Kidney epithelial cell (primary cell): ENCODE measurements at regions not wholly inside any gene's neighbourhood (a gene's known extent, or its start where the extent isn't known, plus 50 kb on each side); places are given as distances from the start of the nearest gene placed in this dataset.
"Not testable (repeated sequence)": the region's sequence is repeated elsewhere in the genome, so short reads cannot be mapped to it uniquely, and the experiment has no call there.

Experiments used
- DNase-seq: peaks from one replicate; pipeline ENCODE4 v3.0.0-alpha.2; 2010; ENCODE audit warnings: low read depth
- H3K27me3 ChIP-seq: 2 replicates; pipeline ENCODE4 v1.6.0; 2011; ENCODE audit warnings: low read length; ENCODE audit not compliant: control insufficient read depth, insufficient read depth
- H3K36me3 ChIP-seq: 2 replicates; pipeline ENCODE4 v1.5.1; 2011; ENCODE audit warnings: low read length; ENCODE audit not compliant: control insufficient read depth, insufficient read depth
- H3K4me3 ChIP-seq: 2 replicates; pipeline ENCODE4 v1.5.1; 2011; ENCODE audit warnings: low read depth, mild to moderate bottlenecking, control low read depth, low read length
- TF ChIP-seq, protein P1 (sequence below): IDR thresholded peaks from 2 replicates; pipeline ENCODE4 v1.5.1; 2011; ENCODE audit warnings: mild to moderate bottlenecking, moderate library complexity, low read length, control low read depth, inconsistent platforms; ENCODE audit not compliant: insufficient read depth, poor library complexity, severe bottlenecking

DNA sequence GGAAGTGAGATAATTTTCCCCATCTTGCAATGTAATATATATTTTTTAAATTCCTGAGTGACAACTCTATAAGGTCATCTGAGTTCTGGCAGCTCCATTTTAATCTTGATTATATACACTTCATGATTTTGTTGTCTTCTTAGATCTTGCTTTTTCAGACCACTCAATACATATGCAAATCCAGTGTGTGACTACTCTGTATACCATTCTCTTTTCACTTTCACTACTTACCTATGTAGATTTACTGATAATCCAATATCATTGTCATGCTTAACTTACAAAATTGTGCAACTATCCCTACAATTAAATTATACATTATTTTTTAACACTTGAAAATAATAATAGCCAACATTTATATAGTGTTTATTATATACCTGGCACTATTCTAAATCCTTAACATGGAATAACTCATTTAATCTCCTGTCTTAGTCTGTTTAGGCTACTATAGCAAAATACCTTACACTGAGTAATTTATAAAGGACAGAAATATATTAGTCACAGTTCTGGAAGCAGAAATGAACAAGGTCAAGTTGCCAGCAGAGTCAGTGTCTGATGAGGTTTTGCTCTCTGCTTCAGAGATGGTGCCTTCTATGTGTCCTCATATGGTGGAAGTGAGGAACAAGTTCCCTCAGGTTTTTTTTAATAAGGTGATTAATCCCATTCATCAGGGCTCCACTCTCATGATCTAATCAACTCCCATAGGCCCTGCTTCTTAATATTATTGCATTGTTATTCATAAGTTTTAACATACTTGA lies 338.5 kb downstream of the TUSC7 start:
- DNase-seq, result no peak
- H3K36me3 ChIP-seq, result no peaks in the 10 kb centered on the region
- H3K27me3 ChIP-seq, result no peaks in the 10 kb centered on the region
- TF ChIP-seq, protein P1, sequence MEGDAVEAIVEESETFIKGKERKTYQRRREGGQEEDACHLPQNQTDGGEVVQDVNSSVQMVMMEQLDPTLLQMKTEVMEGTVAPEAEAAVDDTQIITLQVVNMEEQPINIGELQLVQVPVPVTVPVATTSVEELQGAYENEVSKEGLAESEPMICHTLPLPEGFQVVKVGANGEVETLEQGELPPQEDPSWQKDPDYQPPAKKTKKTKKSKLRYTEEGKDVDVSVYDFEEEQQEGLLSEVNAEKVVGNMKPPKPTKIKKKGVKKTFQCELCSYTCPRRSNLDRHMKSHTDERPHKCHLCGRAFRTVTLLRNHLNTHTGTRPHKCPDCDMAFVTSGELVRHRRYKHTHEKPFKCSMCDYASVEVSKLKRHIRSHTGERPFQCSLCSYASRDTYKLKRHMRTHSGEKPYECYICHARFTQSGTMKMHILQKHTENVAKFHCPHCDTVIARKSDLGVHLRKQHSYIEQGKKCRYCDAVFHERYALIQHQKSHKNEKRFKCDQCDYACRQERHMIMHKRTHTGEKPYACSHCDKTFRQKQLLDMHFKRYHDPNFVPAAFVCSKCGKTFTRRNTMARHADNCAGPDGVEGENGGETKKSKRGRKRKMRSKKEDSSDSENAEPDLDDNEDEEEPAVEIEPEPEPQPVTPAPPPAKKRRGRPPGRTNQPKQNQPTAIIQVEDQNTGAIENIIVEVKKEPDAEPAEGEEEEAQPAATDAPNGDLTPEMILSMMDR, result no peak
- no peak overlapping the region for H3K4me3 ChIP-seq

- DNase-seq, result no peak
- Histone ChIP-seq H3K27me3 (no peaks in the 10 kb centered on the region), H3K4me3 (no peak overlapping the region), H3K36me3 (no peaks in the 10 kb centered on the region)
- TF ChIP-seq, protein P1, result no peak
Observed at GRCh38 chr3:117052395-117052794, 342.8 kb downstream of the TUSC7 start.

DNA sequence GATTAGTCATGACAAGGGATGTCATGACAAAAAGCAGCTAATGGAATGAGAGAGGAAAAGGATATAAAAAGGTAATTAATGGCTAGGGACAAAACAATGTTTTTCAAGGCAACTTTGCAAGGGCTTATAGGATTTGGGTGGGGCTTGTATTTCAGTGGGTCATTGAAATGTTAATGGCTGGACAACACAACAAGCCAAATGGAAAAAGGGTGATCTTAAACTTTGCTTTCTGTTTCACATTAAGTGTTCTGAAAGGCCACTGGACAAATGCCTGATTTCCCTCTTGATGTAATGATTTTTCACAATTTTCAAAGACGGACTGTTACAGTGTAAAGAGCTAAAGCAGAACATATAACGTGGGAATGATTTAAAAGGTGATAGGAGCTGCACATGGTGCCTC lies 345.0 kb downstream of the TUSC7 start:
- no peaks in the 10 kb centered on the region for H3K27me3 ChIP-seq
- no peak for DNase-seq
- H3K36me3 ChIP-seq, result no peaks in the 10 kb centered on the region
- TF ChIP-seq, protein P1, result no peak
- H3K4me3 ChIP-seq, result no peak overlapping the region

DNA sequence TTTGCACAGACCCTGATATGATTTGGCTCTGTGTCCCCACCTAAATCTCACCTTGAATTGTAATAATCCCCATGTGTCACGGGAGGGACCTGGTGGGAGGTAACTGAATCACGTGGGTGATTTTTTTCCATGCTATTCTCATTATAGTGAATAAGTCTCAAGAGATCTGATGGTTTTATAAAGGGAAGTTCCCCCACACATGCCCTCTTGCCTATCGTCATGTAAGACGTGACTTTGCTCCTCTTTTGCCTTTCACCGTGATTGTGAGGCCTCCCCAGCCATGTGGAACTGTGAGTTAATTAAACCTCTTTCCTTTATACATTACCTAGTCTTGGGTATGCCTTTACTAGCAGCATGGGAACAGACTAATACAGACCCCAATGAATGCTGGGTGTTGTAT lies 347.4 kb downstream of the TUSC7 start:
- H3K36me3 ChIP-seq, result not testable (repeated sequence)

DNA sequence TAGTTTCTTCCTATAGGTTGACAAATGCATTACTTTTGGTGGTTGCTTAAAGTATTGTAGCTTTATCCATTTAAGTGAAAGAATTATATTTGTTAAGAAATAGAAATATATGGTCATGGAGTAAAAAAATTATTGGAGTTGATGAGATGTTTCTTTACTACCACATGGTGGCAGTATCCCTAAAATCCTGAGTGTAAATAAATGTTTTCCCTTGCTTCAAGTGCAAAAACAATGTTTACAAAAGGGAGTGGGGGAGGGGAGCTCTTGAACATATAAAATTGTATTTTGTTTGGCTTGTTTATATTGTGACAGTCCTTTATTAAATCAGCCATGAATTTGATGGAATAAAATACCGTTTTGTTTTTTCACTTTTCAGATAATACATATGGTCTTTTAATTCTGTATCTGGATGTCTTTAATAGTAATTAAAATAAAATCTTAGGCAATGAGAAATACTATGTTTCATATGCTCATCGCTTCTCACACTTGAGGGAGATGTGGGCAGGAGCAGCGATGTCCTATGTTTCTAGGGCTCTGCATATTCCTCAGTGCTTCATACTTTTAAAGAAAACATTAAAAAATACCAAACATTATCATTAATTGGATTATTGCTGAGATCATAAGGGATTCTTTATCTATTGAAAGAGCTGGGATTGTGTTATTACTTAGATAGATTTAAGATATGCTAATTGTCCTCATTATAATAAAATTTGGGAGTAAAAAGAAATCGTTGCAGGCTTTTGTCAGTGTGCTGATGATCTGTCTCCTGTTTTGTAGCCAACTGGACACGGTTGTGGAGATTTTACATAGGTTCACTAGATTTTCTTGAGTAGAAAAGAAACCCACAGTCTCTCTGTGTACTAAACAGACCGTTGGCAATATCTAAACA lies 349.7 kb downstream of the TUSC7 start:
- H3K27me3 ChIP-seq, result no peaks in the 10 kb centered on the region
- no peaks in the 10 kb centered on the region for H3K36me3 ChIP-seq
- TF ChIP-seq, protein P1, result peak; percentile 28
- no peak overlapping the region for H3K4me3 ChIP-seq
- no peak for DNase-seq

More for the DNA sequence above, 347.4 kb downstream of the TUSC7 start:
- not testable (repeated sequence) for H3K27me3 ChIP-seq, H3K4me3 ChIP-seq, DNase-seq

DNA sequence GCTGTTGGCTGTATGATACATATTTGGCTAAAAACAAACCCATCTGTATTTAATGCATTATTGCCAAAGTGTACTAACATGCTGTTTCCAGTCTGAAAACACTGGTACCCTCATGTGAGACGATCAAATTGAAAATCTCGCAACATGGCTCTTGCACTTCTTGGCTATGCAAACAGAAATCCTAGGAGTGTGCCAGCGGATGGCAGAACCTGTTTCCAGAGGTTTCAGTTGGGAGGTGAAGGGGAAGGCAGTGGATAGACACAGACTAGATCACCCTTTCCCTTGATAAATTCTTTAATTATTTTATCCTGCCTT lies 350.3 kb downstream of the TUSC7 start:
- no peak for DNase-seq
- Histone ChIP-seq H3K27me3 (no peaks in the 10 kb centered on the region), H3K36me3 (no peaks in the 10 kb centered on the region), H3K4me3 (no peak overlapping the region)
- TF ChIP-seq, protein P1, result no peak
